ENCODE measurements at regions not wholly inside any gene's neighbourhood (a gene's known extent, or its start where the extent isn't known, plus 50 kb on each side); places are given as distances from the start of the nearest gene placed in this dataset.

DNA sequence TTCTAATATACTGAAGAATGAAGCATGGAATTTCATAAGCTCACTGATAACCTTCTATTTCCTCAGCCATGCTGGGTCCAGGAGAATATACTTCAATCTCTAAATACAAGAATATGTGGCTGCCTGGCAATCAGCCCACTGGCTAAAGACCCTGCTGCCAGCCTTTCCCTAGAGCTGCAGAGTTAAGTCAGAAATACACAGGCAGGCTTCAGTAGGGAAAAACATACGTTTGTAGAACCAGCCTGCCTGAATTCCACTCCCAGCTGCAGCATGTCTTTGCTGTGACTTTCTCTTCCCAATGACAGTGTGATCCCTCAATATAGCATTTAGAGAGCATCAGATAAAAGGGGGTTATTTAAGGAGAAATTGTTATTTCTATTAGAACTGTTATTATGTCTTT is 289.1 kb downstream of the PCDH19 start:
- intact Hi-C loops (cut with DNase I; ENCODE audit: low total_unique reads): no loop called here
- TF ChIP-seq EP300 (IDR thresholded peaks at IDR 0.05): no peak
- no peak for TF ChIP-seq POLR2AphosphoS5 (IDR thresholded peaks at IDR 0.05)
- TF ChIP-seq, protein P1, sequence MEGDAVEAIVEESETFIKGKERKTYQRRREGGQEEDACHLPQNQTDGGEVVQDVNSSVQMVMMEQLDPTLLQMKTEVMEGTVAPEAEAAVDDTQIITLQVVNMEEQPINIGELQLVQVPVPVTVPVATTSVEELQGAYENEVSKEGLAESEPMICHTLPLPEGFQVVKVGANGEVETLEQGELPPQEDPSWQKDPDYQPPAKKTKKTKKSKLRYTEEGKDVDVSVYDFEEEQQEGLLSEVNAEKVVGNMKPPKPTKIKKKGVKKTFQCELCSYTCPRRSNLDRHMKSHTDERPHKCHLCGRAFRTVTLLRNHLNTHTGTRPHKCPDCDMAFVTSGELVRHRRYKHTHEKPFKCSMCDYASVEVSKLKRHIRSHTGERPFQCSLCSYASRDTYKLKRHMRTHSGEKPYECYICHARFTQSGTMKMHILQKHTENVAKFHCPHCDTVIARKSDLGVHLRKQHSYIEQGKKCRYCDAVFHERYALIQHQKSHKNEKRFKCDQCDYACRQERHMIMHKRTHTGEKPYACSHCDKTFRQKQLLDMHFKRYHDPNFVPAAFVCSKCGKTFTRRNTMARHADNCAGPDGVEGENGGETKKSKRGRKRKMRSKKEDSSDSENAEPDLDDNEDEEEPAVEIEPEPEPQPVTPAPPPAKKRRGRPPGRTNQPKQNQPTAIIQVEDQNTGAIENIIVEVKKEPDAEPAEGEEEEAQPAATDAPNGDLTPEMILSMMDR (IDR thresholded peaks at IDR 0.05): no peak
- TF ChIP-seq POLR2A (IDR thresholded peaks at IDR 0.05): no peak
- Histone ChIP-seq H3K36me3 (no peaks in the 10 kb centered on the region), H3K4me3 (no peak overlapping the region), H3K4me1 (no peaks in the 10 kb centered on the region), H3K27me3 (peaks cover 0 to 10% (median 0%) of the 10 kb centered on the region in 3 donors), H3K27ac (no peak overlapping the region), H3K9me3 (no peaks in the 10 kb centered on the region)
- 0 to 32% (median 18%) methylated on average over 1 of the region's 1 CpG for WGBS, 5 donors
- DNase-seq: peak in 1 of 2 donors; percentile 13

DNA sequence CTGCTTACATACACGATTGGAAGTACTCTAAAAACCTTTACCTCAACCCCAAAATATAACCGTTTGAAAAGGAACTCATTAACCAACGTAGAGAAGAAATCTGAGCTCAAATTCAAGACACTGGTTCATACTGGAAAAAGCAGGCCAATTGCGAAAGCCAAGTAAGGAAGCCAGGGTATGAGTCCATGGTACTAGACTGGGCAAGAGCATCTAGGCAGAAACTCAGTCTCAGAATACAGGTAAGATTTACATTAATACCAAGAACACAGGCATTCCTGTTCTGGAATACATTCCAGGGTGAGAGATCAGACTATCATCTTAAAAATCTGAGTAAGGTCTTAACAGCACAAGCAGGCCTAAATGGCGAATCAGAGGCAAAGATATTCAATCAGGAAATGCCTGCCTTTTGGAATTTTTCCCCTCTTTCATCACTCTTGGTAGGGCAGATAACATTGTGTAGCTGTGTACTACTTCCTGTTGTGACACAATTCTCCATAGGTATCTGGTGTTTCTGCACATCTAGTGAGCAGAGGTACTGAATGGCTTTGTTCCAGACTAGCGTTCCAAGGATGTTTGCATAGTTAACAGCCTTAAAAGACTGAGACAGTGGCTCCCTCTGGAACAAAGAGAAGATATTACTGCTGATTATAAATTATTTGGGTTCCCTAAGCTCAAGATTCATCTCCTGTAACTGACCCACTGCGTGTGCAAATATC is 311.3 kb downstream of the PCDH19 start:
- no peak for TF ChIP-seq POLR2AphosphoS5 (IDR thresholded peaks at IDR 0.05)
- no peak for TF ChIP-seq POLR2A (IDR thresholded peaks at IDR 0.05)
- TF ChIP-seq EP300 (IDR thresholded peaks at IDR 0.05): no peak
- Histone ChIP-seq H3K27me3 (no peaks in the 10 kb centered on the region), H3K27ac (no peak overlapping the region), H3K36me3 (no peaks in the 10 kb centered on the region), H3K4me3 (no peak overlapping the region), H3K4me1 (no peaks in the 10 kb centered on the region), H3K9me3 (peaks cover 0 to 5% (median 2%) of the 10 kb centered on the region in 4 donors)
- intact Hi-C loops (cut with DNase I; ENCODE audit: low total_unique reads): no loop called here
- no peak for DNase-seq
- WGBS, 5 donors: 62 to 66% (median 64%) methylated on average over 7 of the region's 7 CpGs

GRCh38 chrX:100090931-100091330 is 319.1 kb downstream of the PCDH19 start:
- 76 to 92% (median 81%) methylated on average over 3 of the region's 3 CpGs; no CpG with 5 or more reads in 1 of the 5 donors for WGBS, 5 donors
- no peak for DNase-seq
- H3K9me3 ChIP-seq: peaks cover 0 to 11% (median 4%) of the 10 kb centered on the region in 4 donors
- H3K27ac ChIP-seq: no peak overlapping the region
- H3K27me3 ChIP-seq: no peaks in the 10 kb centered on the region
- H3K36me3 ChIP-seq: no peaks in the 10 kb centered on the region
- TF ChIP-seq, protein P1 (IDR thresholded peaks at IDR 0.05): no peak
- TF ChIP-seq POLR2A (IDR thresholded peaks at IDR 0.05) (no peak), POLR2AphosphoS5 (IDR thresholded peaks at IDR 0.05) (no peak), EP300 (IDR thresholded peaks at IDR 0.05) (no peak)
- no peak overlapping the region for H3K4me3 ChIP-seq
- no peaks in the 10 kb centered on the region for H3K4me1 ChIP-seq
- intact Hi-C loops (cut with DNase I; ENCODE audit: low total_unique reads): no loop called here

DNA sequence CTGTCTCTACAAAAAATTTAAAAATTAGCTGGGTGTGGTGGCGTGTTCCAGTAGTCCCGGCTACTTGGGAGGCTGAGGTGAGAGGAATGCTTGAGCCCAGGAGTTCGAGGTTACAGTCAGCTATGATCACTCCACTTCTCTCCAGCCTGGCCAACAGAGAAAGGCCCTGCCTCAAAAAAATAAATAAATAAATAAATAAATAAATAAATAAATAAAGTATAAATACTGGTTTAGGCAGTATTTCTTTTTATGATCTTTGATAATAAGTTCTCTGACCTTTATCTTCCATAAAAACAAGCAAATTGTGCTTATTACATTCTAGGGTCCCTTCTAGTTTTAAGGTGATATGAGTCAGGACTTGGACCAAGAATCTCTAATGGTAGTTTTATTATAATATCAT is 320.3 kb downstream of the PCDH19 start:
- no peaks in the 10 kb centered on the region for H3K4me1 ChIP-seq
- intact Hi-C loops (cut with DNase I; ENCODE audit: low total_unique reads): no loop called here
- no peak overlapping the region for H3K27ac ChIP-seq
- H3K27me3 ChIP-seq: no peaks in the 10 kb centered on the region
- no peak for DNase-seq
- 76 to 97% (median 84%) methylated on average over 3 of the region's 3 CpGs for WGBS, 5 donors
- H3K4me3 ChIP-seq: no peak overlapping the region
- no peaks in the 10 kb centered on the region for H3K36me3 ChIP-seq
- TF ChIP-seq EP300 (IDR thresholded peaks at IDR 0.05) (no peak), POLR2A (IDR thresholded peaks at IDR 0.05) (no peak), POLR2AphosphoS5 (IDR thresholded peaks at IDR 0.05) (no peak)
- TF ChIP-seq, protein P1 (IDR thresholded peaks at IDR 0.05): no peak
- H3K9me3 ChIP-seq: peaks cover 0 to 11% (median 4%) of the 10 kb centered on the region in 4 donors

- 34 to 65% (median 59%) methylated on average over 1 of the region's 1 CpG for WGBS, 5 donors
- no peak for TF ChIP-seq POLR2A (IDR thresholded peaks at IDR 0.05)
- no peak for TF ChIP-seq EP300 (IDR thresholded peaks at IDR 0.05)
- TF ChIP-seq POLR2AphosphoS5 (IDR thresholded peaks at IDR 0.05): no peak
- TF ChIP-seq, protein P1 (IDR thresholded peaks at IDR 0.05): no peak
- Histone ChIP-seq H3K4me3 (no peak overlapping the region), H3K9me3 (no peaks in the 10 kb centered on the region), H3K27me3 (no peaks in the 10 kb centered on the region), H3K36me3 (no peaks in the 10 kb centered on the region), H3K27ac (no peak overlapping the region), H3K4me1 (no peaks in the 10 kb centered on the region)
- intact Hi-C loops (cut with DNase I; ENCODE audit: low total_unique reads): no loop called here
- no peak for DNase-seq
Measured at GRCh38 chrX:100085846-100086245, 324.2 kb downstream of the PCDH19 start.

Measured in stomach (tissue), 8 donors.